ENCODE measurements at regions not wholly inside any gene's neighbourhood (a gene's known extent, or its start where the extent isn't known, plus 50 kb on each side); places are given as distances from the start of the nearest gene placed in this dataset.

GRCh38 chr14:89040460-89041256 lies 216.2 kb downstream of the TTC8 start:
- peaks cover 0 to 12% (median 4%) of the 10 kb centered on the region in 3 donors for H3K4me1 ChIP-seq
- peak overlapping the region; percentile 79 to 97 (median 94) for H3K27ac ChIP-seq
- FAIRE-seq (no peak), DNase-seq (peak; percentile 90 to 94 (median 93)), ATAC-seq (peak; percentile 94 to 96 (median 95))
- TF ChIP-seq, protein P1, sequence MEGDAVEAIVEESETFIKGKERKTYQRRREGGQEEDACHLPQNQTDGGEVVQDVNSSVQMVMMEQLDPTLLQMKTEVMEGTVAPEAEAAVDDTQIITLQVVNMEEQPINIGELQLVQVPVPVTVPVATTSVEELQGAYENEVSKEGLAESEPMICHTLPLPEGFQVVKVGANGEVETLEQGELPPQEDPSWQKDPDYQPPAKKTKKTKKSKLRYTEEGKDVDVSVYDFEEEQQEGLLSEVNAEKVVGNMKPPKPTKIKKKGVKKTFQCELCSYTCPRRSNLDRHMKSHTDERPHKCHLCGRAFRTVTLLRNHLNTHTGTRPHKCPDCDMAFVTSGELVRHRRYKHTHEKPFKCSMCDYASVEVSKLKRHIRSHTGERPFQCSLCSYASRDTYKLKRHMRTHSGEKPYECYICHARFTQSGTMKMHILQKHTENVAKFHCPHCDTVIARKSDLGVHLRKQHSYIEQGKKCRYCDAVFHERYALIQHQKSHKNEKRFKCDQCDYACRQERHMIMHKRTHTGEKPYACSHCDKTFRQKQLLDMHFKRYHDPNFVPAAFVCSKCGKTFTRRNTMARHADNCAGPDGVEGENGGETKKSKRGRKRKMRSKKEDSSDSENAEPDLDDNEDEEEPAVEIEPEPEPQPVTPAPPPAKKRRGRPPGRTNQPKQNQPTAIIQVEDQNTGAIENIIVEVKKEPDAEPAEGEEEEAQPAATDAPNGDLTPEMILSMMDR (IDR thresholded peaks at IDR 0.05), result peak; percentile 88 to 94 (median 92)
- WGBS, 2 donors, result 1% methylated on average over 31 of the region's 31 CpGs
- H3K9me3 ChIP-seq, result no peaks in the 10 kb centered on the region
- H3K4me3 ChIP-seq, result peak overlapping the region in 2 of 4 donors; percentile 22 to 35
- no peaks in the 10 kb centered on the region for H3K36me3 ChIP-seq
- no peaks in the 10 kb centered on the region for H3K27me3 ChIP-seq
- intact Hi-C loops (cut with DNase I), result no loop called here

DNA sequence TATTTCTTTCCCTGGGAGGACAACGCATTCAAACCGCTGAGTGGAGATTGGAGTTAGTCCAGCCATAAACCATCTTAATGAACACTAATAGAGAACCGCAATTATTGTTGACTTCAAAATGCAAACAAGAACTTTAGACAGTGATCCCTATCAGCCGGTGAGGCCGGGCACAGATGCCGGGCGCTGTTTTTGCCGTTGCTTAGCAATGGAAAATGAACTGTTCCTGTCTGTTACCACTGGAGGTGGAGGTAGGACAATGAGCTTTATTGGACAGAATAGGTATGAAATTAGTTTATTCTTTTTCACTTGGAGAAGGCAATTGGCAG lies 216.8 kb downstream of the TTC8 start:
- H3K27me3 ChIP-seq, result no peaks in the 10 kb centered on the region
- FAIRE-seq, result no peak
- TF ChIP-seq, protein P1 (IDR thresholded peaks at IDR 0.05), result no peak
- H3K27ac ChIP-seq, result peak overlapping the region; percentile 79 to 97 (median 94)
- intact Hi-C loops (cut with DNase I), result no loop called here
- peaks cover 0 to 12% (median 4%) of the 10 kb centered on the region in 3 donors for H3K4me1 ChIP-seq
- H3K4me3 ChIP-seq, result peak overlapping the region in 2 of 4 donors; percentile 22 to 35
- WGBS, 2 donors, result 2 to 3% methylated on average over 8 of the region's 8 CpGs
- no peaks in the 10 kb centered on the region for H3K9me3 ChIP-seq
- no peaks in the 10 kb centered on the region for H3K36me3 ChIP-seq
- peak; percentile 72 to 83 (median 76) for ATAC-seq
- peak; percentile 43 to 75 (median 70) for DNase-seq

DNA sequence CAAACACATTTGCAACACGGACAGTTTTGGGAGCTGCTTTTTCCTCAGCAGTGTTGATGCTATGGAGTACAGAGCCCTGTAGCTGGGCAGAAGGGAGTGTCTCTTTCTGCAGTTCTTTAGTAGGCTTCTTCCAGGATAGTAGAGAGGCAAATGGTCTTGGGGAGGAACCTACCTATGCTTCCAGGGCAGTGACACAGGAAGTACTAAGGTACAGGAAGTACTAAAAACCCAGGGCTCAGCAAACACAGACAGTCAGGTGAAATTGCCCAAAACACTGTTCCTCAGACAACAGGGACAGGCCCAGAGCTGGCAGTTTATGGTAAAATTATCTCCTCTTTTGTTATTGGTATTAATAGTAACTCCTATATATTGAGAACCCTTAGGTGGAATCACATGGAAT lies 217.6 kb downstream of the TTC8 start:
- Histone ChIP-seq H3K4me1 (peaks cover 0 to 12% (median 4%) of the 10 kb centered on the region in 3 donors), H3K4me3 (no peak overlapping the region), H3K36me3 (no peaks in the 10 kb centered on the region), H3K9me3 (no peaks in the 10 kb centered on the region), H3K27ac (peak overlapping the region in 1 of 4 donors; percentile 97), H3K27me3 (no peaks in the 10 kb centered on the region)
- intact Hi-C loops (cut with DNase I), result no loop called here
- ATAC-seq (no peak), DNase-seq (no peak), FAIRE-seq (no peak)
- WGBS, 2 donors, result 86 to 90% methylated on average over 1 of the region's 1 CpG
- TF ChIP-seq, protein P1 (IDR thresholded peaks at IDR 0.05), result no peak

DNA sequence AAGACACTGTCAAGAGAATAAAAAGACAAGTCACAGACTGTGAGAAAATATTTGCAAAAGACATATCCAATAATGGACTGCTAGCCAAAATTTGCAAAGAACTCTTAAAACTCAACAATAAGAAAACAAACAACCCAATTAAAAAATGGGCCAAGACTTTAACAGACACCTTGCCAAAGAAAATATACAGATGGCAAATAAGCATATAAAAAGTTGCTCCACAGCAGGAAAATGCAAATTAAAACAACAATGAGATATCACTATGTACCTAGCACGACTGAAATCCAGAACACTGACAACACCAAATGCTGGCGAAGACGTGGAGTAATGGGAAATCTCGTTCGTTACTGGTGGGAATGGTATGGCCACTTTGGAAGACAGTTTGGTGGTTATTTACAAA lies 228.9 kb downstream of the TTC8 start:
- TF ChIP-seq, protein P1 (IDR thresholded peaks at IDR 0.05), result no peak
- DNase-seq (no peak), FAIRE-seq (no peak), ATAC-seq (no peak)
- H3K4me1 ChIP-seq, result no peaks in the 10 kb centered on the region
- no peaks in the 10 kb centered on the region for H3K9me3 ChIP-seq
- 64 to 75% methylated on average over 5 of the region's 5 CpGs for WGBS, 2 donors
- no peak overlapping the region for H3K4me3 ChIP-seq
- intact Hi-C loops (cut with DNase I), result no loop called here
- H3K27ac ChIP-seq, result no peak overlapping the region
- H3K27me3 ChIP-seq, result no peaks in the 10 kb centered on the region
- H3K36me3 ChIP-seq, result no peaks in the 10 kb centered on the region

DNA sequence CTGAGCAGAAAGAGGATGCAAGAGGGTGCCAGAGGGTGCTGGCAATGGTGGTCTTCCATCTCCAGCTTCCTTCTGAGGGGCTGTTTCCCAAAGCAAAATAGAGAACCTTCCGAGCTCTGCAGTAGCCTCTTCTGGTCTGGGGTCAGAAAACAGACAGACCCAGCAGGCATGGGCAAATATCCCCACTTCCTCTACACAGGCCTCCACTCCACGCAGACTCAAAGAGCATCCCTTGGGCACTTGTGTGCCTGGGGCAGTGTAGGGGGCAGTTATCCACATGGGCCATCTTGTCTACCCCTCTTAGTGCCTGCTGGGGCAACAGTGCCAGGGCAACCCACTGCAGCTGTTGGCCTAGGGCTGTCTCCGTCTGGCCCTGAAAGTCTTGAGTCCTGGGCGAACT lies 231.9 kb downstream of the TTC8 start:
- TF ChIP-seq, protein P1 (IDR thresholded peaks at IDR 0.05), result no peak
- Histone ChIP-seq H3K27me3 (no peaks in the 10 kb centered on the region), H3K36me3 (no peaks in the 10 kb centered on the region), H3K4me3 (no peak overlapping the region), H3K4me1 (no peaks in the 10 kb centered on the region), H3K9me3 (no peaks in the 10 kb centered on the region), H3K27ac (no peak overlapping the region)
- FAIRE-seq, result no peak
- WGBS, 2 donors, result 82 to 89% methylated on average over 4 of the region's 4 CpGs
- intact Hi-C loops (cut with DNase I), result no loop called here
- ATAC-seq, result no peak
- no peak for DNase-seq

All from pancreas (tissue), 10 donors.